Keratinocyte (primary cell): ENCODE measurements at regions not wholly inside any gene's neighbourhood (a gene's known extent, or its start where the extent isn't known, plus 50 kb on each side); places are given as distances from the start of the nearest gene placed in this dataset.

ENCODE experiments used
- CTCF ChIP-seq, 3 experiments: IDR thresholded peaks in 1 of 3; conservative IDR thresholded peaks in 1 of 3; optimal IDR thresholded peaks in 1 of 3; 2 replicates in 2 of 3; 3 replicates in 1 of 3; pipeline versions ENCODE3 to v1.5.1; 2011; ENCODE audit warnings: low read length in 3 of 3, mild to moderate bottlenecking in 3 of 3, moderate library complexity in 2 of 3, control low read depth in 1 of 3, inconsistent platforms in 1 of 3; ENCODE audit not compliant: insufficient read depth in 2 of 3; ENCODE audit errors: extremely low read depth in 1 of 3
- EZH2 ChIP-seq: IDR thresholded peaks from one replicate; pipeline ENCODE4 v1.6.1; 2012; ENCODE audit warnings: inconsistent platforms, mild to moderate bottlenecking, low read length, moderate library complexity

- TF ChIP-seq CTCF (optimal IDR thresholded peaks at IDR 0.05 in 1 of 3, IDR thresholded peaks at IDR 0.05 in 1 of 3, conservative IDR thresholded peaks at IDR 0.05 in 1 of 3; ENCODE audit: extremely low read depth in 1 of 3, insufficient read depth in 2 of 3, low read length in 3 of 3) (no peak), EZH2 (no peak)
Observed at GRCh38 chr4:179544496-179544895, 2102.3 kb upstream of the AGA start.
